Tibial nerve (tissue), 4 donors: ENCODE measurements at regions not wholly inside any gene's neighbourhood (a gene's known extent, or its start where the extent isn't known, plus 50 kb on each side); places are given as distances from the start of the nearest gene placed in this dataset.

ENCODE experiments used
- CTCF ChIP-seq, 5 experiments: fragments of 200-600 bp in 3 of 5; fragments of 450-650 bp in 2 of 5; sonication (generic) in 3 of 5; IDR thresholded peaks; one replicate each; pipeline ENCODE4 v1.5.1; 2016 to 2019; ENCODE audit warnings: antibody characterized with exemption in 5 of 5, mild to moderate bottlenecking in 3 of 5, moderate library complexity in 2 of 5
- EP300 ChIP-seq, 2 donors: sonication (generic); formaldehyde crosslinking; IDR thresholded peaks; one replicate each; pipeline ENCODE4 v1.6.1; 2017; ENCODE audit warnings: antibody characterized with exemption in 2 of 2, mild to moderate bottlenecking in 1 of 2

- TF ChIP-seq CTCF (IDR thresholded peaks at IDR 0.05) (no peak), EP300 (IDR thresholded peaks at IDR 0.05) (no peak)
Measured at GRCh38 chr10:2462581-2462980, 604.8 kb upstream of the PFKP start.
